Transverse colon (tissue), 4 donors: ENCODE measurements at regions not wholly inside any gene's neighbourhood (a gene's known extent, or its start where the extent isn't known, plus 50 kb on each side); places are given as distances from the start of the nearest gene placed in this dataset.

Source experiments
- DNase-seq: peaks from one replicate; pipeline ENCODE4 v3.0.0-alpha.2; 2019
- H3K27ac ChIP-seq, 4 donors: fragments of 200-600 bp; sonication (generic); 2 replicates each; pipeline ENCODE4 v1.5.1; 2016 to 2018; ENCODE audit warnings: inconsistent platforms in 4 of 4
- H3K27me3 ChIP-seq: fragments of 200-600 bp; sonication (generic); 2 replicates; pipeline ENCODE4 v1.5.1; 2017; ENCODE audit warnings: inconsistent platforms
- H3K36me3 ChIP-seq, 4 donors: fragments of 200-600 bp; sonication (generic); 2 replicates each; pipeline ENCODE4 v1.5.1; 2017 to 2019; ENCODE audit warnings: inconsistent platforms in 4 of 4
- H3K4me1 ChIP-seq, 4 donors: fragments of 200-600 bp; sonication (generic); 2 replicates each; pipeline ENCODE4 v1.5.1; 2017 to 2020; ENCODE audit warnings: inconsistent platforms in 4 of 4
- H3K4me3 ChIP-seq, 4 donors: fragments of 200-600 bp; sonication (generic); 1 replicate in 1 of 4; 2 replicates in 3 of 4; pipeline versions ENCODE4 v1.5.1 to v1.6.1; 2017 to 2019; ENCODE audit warnings: inconsistent platforms in 4 of 4
- H3K9me3 ChIP-seq, 2 donors: fragments of 200-600 bp; sonication (generic); 2 replicates each; pipeline ENCODE4 v1.5.1; 2017 to 2019; ENCODE audit warnings: inconsistent platforms in 2 of 2
- EP300 ChIP-seq: sonication (generic); formaldehyde crosslinking; IDR thresholded peaks from one replicate; pipeline ENCODE4 v1.6.1; 2017; ENCODE audit warnings: antibody characterized with exemption, low read depth
- POLR2A ChIP-seq: fragments of 450-650 bp; IDR thresholded peaks from one replicate; pipeline ENCODE4 v1.6.1; 2016; ENCODE audit warnings: antibody characterized with exemption, mild to moderate bottlenecking, moderate library complexity
- POLR2AphosphoS5 ChIP-seq, 3 donors: sonication (generic); formaldehyde crosslinking; IDR thresholded peaks; one replicate each; pipeline ENCODE4 v1.6.1; 2016; ENCODE audit warnings: antibody characterized with exemption in 3 of 3
- WGBS, 2 donors: methylation state at CpG; one replicate each; pipeline ENCODE4 v1.1.5; 2018; ENCODE audit warnings: low coverage in 1 of 2; 5-methylcytosine and 5-hydroxymethylcytosine counted together
- in situ Hi-C, 4 donors: fragments of 200-750 bp; cut with MboI; loops; one replicate each; pipeline versions ENCODE4 v1.15.0 to v1.15.1; 2017; ENCODE audit warnings: low sequenced_read_pairs in 3 of 4, low pct_ligation_motif_present in 1 of 4, low pct_unique_long_range_greater_than_20kb in 1 of 4
- intact Hi-C: fragments of 100-400 bp; cut with DNase I; formaldehyde crosslinking; loops from one replicate; pipeline ENCODE4 v1.15.1; 2023; ENCODE audit warnings: low total_unique reads
- TF ChIP-seq, protein P1 (sequence below), 5 experiments: fragments of 200-600 bp in 3 of 5; fragments of 450-650 bp in 2 of 5; sonication (generic) in 3 of 5; IDR thresholded peaks; 1 replicate in 2 of 5; 2 replicates in 3 of 5; pipeline ENCODE4 v1.5.1; 2016 to 2017; ENCODE audit warnings: antibody characterized with exemption in 5 of 5, inconsistent platforms in 3 of 5, mild to moderate bottlenecking in 2 of 5, moderate library complexity in 1 of 5

DNA sequence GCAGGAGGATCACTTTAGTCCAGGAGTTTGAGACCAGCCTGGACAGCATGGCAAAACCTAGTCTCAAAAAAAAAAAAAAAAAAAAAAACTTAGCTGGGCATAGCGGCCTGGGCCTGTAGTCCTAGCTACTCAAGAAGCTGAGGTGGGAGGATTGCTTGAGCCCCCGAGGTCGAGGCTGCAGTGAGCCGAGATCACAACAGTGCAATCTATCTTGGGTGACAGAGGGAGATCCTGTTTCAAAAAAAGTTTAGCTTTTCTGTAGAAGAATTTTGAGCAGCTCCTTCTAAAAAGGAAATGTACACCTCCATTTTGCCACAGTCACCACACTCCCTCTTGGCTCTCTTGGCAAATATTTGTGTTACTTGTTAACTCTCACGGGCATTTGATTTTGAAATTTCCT lies 505.8 kb downstream of the DOK5 start:
- H3K27ac ChIP-seq = no peak overlapping the region
- no peak overlapping the region for H3K4me3 ChIP-seq
- peaks cover 0 to 7% (median 0%) of the 10 kb centered on the region in 4 donors for H3K4me1 ChIP-seq
- no peak for TF ChIP-seq POLR2AphosphoS5 (IDR thresholded peaks at IDR 0.05)
- no peak for TF ChIP-seq POLR2A
- no peak for TF ChIP-seq EP300
- 82 to 85% methylated on average over 5 of the region's 5 CpGs for WGBS, 2 donors
- no peak for DNase-seq
- no peaks in the 10 kb centered on the region for H3K9me3 ChIP-seq
- no peaks in the 10 kb centered on the region for H3K36me3 ChIP-seq
- no peaks in the 10 kb centered on the region for H3K27me3 ChIP-seq
- in situ Hi-C loops (no loop called here), intact Hi-C loops (no loop called here)

DNA sequence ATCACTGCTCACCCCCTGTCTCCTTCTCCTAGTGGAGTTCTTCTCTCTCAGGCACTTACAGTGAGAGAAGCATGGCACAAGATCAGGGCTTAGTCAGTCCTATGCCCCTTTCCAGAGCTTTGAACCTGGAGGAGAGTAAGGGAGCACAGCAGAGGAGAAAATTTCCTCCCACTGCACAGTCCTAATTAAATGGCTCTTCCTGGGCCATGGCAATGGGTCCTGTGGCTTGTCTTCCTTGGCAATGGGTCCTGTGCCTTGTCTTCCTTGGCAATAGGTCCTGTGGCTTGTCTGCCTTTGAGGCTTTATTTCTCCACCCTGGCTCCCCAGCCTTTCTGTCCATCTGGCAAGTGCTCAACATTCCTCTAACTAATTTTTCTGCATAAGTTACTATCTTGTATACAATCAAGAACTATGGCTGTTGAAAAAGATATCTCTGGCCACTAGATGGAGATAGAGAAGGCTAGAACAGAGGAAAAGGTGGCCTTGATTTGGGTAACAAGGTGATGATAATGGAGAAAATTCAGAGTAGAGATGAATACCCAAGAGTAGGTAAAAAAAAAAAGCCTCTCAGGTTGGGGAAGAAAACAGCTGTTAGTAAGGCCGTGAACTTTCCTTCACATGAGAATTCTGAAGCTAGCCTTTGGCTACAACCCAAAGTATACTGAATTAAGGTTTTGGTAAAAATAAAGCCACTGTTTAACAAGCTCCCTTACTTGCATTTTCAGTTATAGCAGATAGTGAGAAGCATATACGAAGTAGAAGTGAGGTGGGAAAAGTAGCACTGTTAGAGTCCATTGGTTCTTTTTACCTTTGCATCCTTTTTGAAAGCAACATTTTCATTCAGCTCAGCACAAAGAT lies 504.9 kb downstream of the DOK5 start:
- TF ChIP-seq POLR2AphosphoS5 (IDR thresholded peaks at IDR 0.05) = no peak
- TF ChIP-seq, protein P1, sequence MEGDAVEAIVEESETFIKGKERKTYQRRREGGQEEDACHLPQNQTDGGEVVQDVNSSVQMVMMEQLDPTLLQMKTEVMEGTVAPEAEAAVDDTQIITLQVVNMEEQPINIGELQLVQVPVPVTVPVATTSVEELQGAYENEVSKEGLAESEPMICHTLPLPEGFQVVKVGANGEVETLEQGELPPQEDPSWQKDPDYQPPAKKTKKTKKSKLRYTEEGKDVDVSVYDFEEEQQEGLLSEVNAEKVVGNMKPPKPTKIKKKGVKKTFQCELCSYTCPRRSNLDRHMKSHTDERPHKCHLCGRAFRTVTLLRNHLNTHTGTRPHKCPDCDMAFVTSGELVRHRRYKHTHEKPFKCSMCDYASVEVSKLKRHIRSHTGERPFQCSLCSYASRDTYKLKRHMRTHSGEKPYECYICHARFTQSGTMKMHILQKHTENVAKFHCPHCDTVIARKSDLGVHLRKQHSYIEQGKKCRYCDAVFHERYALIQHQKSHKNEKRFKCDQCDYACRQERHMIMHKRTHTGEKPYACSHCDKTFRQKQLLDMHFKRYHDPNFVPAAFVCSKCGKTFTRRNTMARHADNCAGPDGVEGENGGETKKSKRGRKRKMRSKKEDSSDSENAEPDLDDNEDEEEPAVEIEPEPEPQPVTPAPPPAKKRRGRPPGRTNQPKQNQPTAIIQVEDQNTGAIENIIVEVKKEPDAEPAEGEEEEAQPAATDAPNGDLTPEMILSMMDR (IDR thresholded peaks at IDR 0.05) = peak in 4 of 5 experiments; percentile 19 to 43 (median 29)
- no peak for DNase-seq
- H3K9me3 ChIP-seq = no peaks in the 10 kb centered on the region
- H3K27ac ChIP-seq = no peak overlapping the region
- no peaks in the 10 kb centered on the region for H3K27me3 ChIP-seq
- peaks cover 0 to 7% (median 0%) of the 10 kb centered on the region in 4 donors for H3K4me1 ChIP-seq
- no peaks in the 10 kb centered on the region for H3K36me3 ChIP-seq
- intact Hi-C loops (no loop called here), in situ Hi-C loops (no loop called here)
- 25 to 28% methylated on average over 2 of the region's 2 CpGs for WGBS, 2 donors
- no peak overlapping the region for H3K4me3 ChIP-seq

DNA sequence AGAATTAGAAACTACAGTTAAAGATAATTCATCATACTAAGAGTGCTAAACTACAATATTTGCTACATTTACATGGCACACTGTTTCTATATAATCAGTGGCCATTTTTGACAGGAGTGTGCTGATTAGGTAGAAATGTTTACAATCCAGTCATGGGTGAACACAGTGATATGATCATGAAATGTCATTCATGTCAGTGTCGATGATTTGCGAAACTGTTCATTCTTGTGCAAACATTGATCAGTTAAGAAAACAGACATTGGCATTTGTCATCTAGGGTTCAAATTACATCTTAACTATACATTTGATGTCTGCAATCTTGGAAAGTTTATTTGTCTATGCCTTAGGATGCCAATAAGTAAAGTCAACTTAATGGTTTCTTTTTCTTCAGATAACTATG lies 474.9 kb downstream of the DOK5 start:
- Histone ChIP-seq H3K36me3 (no peaks in the 10 kb centered on the region), H3K4me3 (no peak overlapping the region), H3K27me3 (no peaks in the 10 kb centered on the region), H3K4me1 (no peaks in the 10 kb centered on the region), H3K9me3 (no peaks in the 10 kb centered on the region), H3K27ac (no peak overlapping the region)
- WGBS, 2 donors = 64 to 80% methylated on average over 2 of the region's 2 CpGs
- DNase-seq = no peak
- TF ChIP-seq POLR2A = no peak
- intact Hi-C loops (no loop called here), in situ Hi-C loops (no loop called here)

DNA sequence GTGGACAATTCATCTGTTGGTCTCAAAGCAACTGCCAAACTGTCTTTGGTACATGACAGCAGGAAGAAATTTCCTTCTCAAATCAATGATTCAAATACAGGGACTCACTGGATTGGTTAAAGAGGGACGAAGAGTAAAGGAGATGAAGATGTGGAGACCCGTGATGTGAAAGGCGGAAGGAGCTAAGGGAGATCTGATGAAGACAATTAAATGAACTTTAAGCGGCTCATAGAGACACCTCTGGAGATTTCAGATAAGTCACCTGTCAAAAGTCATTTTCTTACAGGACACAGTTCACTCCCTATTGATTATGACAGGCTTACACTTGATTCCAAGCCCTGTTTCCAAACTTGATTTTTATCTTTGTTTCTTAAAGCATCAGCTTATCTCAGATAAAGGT lies 466.3 kb downstream of the DOK5 start:
- intact Hi-C loops = no loop called here
- Histone ChIP-seq H3K36me3 (no peaks in the 10 kb centered on the region), H3K9me3 (no peaks in the 10 kb centered on the region), H3K27ac (no peak overlapping the region), H3K27me3 (no peaks in the 10 kb centered on the region), H3K4me1 (no peaks in the 10 kb centered on the region), H3K4me3 (no peak overlapping the region)
- DNase-seq = no peak
- in situ Hi-C loops = no loop called here
- WGBS, 2 donors = 83 to 88% methylated on average over 4 of the region's 4 CpGs
- TF ChIP-seq POLR2AphosphoS5 (IDR thresholded peaks at IDR 0.05) (no peak), POLR2A (no peak), EP300 (no peak)
- TF ChIP-seq, protein P1 (IDR thresholded peaks at IDR 0.05) = no peak

- no peak for DNase-seq
- intact Hi-C loops (no loop called here), in situ Hi-C loops (no loop called here)
- TF ChIP-seq EP300 = no peak
- no peak for TF ChIP-seq POLR2A
- TF ChIP-seq, protein P1 (IDR thresholded peaks at IDR 0.05) = no peak
- 68 to 83% methylated on average over 1 to 4 of the region's 4 CpGs for WGBS, 2 donors
- no peak overlapping the region for H3K4me3 ChIP-seq
- H3K27me3 ChIP-seq = no peaks in the 10 kb centered on the region
- H3K27ac ChIP-seq = no peak overlapping the region
- no peaks in the 10 kb centered on the region for H3K36me3 ChIP-seq
- H3K9me3 ChIP-seq = no peaks in the 10 kb centered on the region
- no peaks in the 10 kb centered on the region for H3K4me1 ChIP-seq
Measured at GRCh38 chr20:54940522-54940921, 465.1 kb downstream of the DOK5 start.
